WI38 (cell line): ENCODE measurements at regions not wholly inside any gene's neighbourhood (a gene's known extent, or its start where the extent isn't known, plus 50 kb on each side); places are given as distances from the start of the nearest gene placed in this dataset.

Experiments used
- H3K4me3 ChIP-seq: 2 replicates; pipeline ENCODE4 v1.5.1; 2011; ENCODE audit warnings: low read depth, mild to moderate bottlenecking, control low read depth, low read length
- TF ChIP-seq, protein P1 (sequence below): IDR thresholded peaks from 2 replicates; pipeline ENCODE4 v1.5.1; 2012; ENCODE audit warnings: low read depth, mild to moderate bottlenecking, control low read depth, low read length

- TF ChIP-seq, protein P1, sequence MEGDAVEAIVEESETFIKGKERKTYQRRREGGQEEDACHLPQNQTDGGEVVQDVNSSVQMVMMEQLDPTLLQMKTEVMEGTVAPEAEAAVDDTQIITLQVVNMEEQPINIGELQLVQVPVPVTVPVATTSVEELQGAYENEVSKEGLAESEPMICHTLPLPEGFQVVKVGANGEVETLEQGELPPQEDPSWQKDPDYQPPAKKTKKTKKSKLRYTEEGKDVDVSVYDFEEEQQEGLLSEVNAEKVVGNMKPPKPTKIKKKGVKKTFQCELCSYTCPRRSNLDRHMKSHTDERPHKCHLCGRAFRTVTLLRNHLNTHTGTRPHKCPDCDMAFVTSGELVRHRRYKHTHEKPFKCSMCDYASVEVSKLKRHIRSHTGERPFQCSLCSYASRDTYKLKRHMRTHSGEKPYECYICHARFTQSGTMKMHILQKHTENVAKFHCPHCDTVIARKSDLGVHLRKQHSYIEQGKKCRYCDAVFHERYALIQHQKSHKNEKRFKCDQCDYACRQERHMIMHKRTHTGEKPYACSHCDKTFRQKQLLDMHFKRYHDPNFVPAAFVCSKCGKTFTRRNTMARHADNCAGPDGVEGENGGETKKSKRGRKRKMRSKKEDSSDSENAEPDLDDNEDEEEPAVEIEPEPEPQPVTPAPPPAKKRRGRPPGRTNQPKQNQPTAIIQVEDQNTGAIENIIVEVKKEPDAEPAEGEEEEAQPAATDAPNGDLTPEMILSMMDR, result no peak
- H3K4me3 ChIP-seq, result no peak overlapping the region
Measured at GRCh38 chr9:84405667-84406066, 65.1 kb upstream of the SLC28A3 start.

DNA sequence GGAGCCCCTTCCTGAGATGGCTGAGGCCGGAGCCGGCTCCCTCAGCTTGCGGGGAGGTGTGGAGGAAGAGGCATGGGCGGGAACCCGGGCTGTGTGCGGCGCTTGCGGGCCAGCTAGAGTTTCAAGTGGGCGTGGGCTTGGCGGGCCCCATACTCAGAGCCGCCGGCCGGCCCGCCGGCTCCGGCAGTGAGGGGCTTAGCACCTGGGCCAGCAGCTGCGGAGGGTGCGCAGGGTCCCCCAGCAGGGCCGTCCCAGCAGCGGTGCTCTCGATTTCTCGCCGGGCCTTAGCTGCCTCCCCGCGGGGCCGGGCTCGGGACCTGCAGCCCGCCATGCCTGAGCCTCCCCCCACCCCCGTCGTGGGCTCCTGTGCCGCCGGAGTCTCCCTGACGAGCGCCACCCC, 67.9 kb upstream of the SLC28A3 start:
- TF ChIP-seq, protein P1, result no peak
- H3K4me3 ChIP-seq, result no peak overlapping the region

DNA sequence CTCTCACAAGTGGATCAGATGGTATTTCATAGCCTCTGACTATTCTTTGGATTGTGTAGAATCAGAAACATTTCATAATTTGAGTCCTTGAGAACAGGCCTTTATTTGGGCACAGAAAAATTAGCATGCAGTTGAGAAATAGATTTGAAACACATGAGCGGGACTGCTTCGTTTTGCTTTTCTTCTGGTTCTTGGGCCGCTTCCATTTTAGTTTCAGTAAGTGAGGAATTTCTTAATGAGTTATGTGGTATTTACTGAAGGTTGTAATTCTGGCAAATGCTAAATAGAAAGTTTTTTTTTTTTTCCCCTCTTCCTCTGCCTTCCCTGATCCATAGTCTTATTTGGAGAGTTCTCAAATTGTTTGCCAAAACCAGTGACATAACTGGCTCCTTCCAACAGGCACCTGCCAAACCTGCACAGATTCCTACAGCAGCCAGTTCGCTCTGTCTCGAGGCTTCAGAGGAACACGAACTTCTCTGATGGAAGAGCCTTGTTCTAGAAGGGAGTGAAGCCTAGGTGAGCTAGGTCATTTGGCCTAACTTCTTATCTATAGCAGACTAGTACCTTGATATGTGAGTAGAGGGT, 71.2 kb upstream of the SLC28A3 start:
- no peak overlapping the region for H3K4me3 ChIP-seq
- TF ChIP-seq, protein P1, result no peak

GRCh38 chr9:84412654-84413053, 72.1 kb upstream of the SLC28A3 start:
- TF ChIP-seq, protein P1, result no peak
- H3K4me3 ChIP-seq, result no peak overlapping the region

GRCh38 chr9:84413301-84413700, 72.7 kb upstream of the SLC28A3 start:
- TF ChIP-seq, protein P1, result no peak
- no peak overlapping the region for H3K4me3 ChIP-seq

GRCh38 chr9:84419031-84419602, 78.6 kb upstream of the SLC28A3 start:
- TF ChIP-seq, protein P1, result no peak

GRCh38 chr9:84424931-84425330, 84.4 kb upstream of the SLC28A3 start:
- no peak overlapping the region for H3K4me3 ChIP-seq
- TF ChIP-seq, protein P1, result no peak

More at GRCh38 chr9:84419031-84419602, 78.6 kb upstream of the SLC28A3 start:
- no peak overlapping the region for H3K4me3 ChIP-seq
